ENCODE measurements at regions not wholly inside any gene's neighbourhood (a gene's known extent, or its start where the extent isn't known, plus 50 kb on each side); places are given as distances from the start of the nearest gene placed in this dataset.

DNA sequence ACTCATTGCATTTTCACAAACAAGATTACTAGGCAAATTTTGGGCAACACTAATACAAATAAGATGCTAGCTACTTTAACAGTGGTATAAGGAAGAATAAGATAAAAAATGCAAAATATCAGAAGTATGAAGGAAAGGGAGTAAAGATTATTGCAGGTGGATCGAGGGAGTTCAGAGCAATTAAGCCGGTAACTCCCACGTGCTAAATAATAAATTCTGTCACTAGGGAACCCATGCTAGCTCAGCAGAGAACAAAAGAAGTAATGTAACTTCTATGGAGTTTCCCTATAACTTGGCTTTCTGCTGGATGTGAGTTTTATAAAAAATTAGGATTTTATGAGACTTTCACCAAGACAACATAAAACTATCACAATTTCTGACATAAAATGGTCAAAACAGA lies 470.5 kb upstream of the RGS18 start:
- no peak overlapping the region for H3K4me3 ChIP-seq
- no peak overlapping the region for H3K4me2 ChIP-seq (ENCODE audit: insufficient read depth, low read length)
- no peak overlapping the region for H3K27ac ChIP-seq (ENCODE audit: extremely low read depth, low read depth, low read length)
- H3K36me3 ChIP-seq (ENCODE audit: control insufficient read depth, insufficient read depth, low read length) = no peaks in the 10 kb centered on the region
- no peak overlapping the region; the same call in 1 of the 2 replicates for H2AFZ ChIP-seq (ENCODE audit: low read depth, low read length)
- no peaks in the 10 kb centered on the region for H3K4me1 ChIP-seq (replicated peaks in 1 of 2; ENCODE audit: control insufficient read depth in 2 of 2, insufficient read depth in 2 of 2, low read length in 2 of 2)
- no TSS peak for BruUV-seq (replicated peaks)
- in situ Hi-C loops (cut with MboI) = no loop called here
- no peak overlapping the region for H3K9ac ChIP-seq (ENCODE audit: insufficient read depth in 1 of 2, low read depth in 2 of 2, low read length in 2 of 2)
- DNase-seq (ENCODE audit: extremely low read depth in 1 of 4, low spot score in 3 of 4) (no peak), FAIRE-seq (no peak), ATAC-seq (no peak)
- H3K9me1 ChIP-seq (ENCODE audit: control insufficient read depth, insufficient read depth, low read length) = no peaks in the 10 kb centered on the region
- ChIA-PET POLR2A (no interaction called here), CTCF (ENCODE audit: low intra/inter-chr PET ratio) (interaction anchor here (0.6 kb wide), 1 partner anchor 206 kb away, joined by 4 read pairs; no protein-coding TSS in a partner anchor)
- H3K27me3 ChIP-seq (ENCODE audit: control insufficient read depth in 2 of 2, insufficient read depth in 2 of 2, low read length in 2 of 2) = no peaks in the 10 kb centered on the region
- intact Hi-C loops (cut with micrococcal nuclease) = no loop called here
- no peaks in the 10 kb centered on the region for H4K20me1 ChIP-seq (replicated peaks; ENCODE audit: control insufficient read depth, insufficient read depth, low read length)
- TF ChIP-seq BACH1 (tag; IDR thresholded peaks at IDR 0.05) = no peak
- no peak for TF ChIP-seq SMARCA5 (IDR thresholded peaks at IDR 0.05)
- TF ChIP-seq ARID1B (IDR thresholded peaks at IDR 0.05) = no peak
- TF ChIP-seq, protein P1, sequence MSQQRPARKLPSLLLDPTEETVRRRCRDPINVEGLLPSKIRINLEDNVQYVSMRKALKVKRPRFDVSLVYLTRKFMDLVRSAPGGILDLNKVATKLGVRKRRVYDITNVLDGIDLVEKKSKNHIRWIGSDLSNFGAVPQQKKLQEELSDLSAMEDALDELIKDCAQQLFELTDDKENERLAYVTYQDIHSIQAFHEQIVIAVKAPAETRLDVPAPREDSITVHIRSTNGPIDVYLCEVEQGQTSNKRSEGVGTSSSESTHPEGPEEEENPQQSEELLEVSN (IDR thresholded peaks at IDR 0.05; ENCODE audit: borderline replicate concordance in 1 of 2, extremely low read depth in 1 of 2, insufficient read depth in 1 of 2, insufficient read length in 1 of 2, low read depth in 1 of 2, low read length in 1 of 2, poor library complexity in 1 of 2, severe bottlenecking in 1 of 2) = no peak
- no peak for TF ChIP-seq TEAD1 (CRISPR knock-in tag; IDR thresholded peaks at IDR 0.05)
- H3K79me2 ChIP-seq (ENCODE audit: control insufficient read depth, insufficient read depth, low read length) = no peaks in the 10 kb centered on the region
- 9% methylated on average over 3 of the region's 3 CpGs for WGBS (ENCODE audit: insufficient coverage, low coverage, missing lambda C conversion rate)
- H3K9me3 ChIP-seq (replicated peaks; ENCODE audit: control insufficient read depth, insufficient read depth, low read depth, low read length) = no peaks in the 10 kb centered on the region

DNA sequence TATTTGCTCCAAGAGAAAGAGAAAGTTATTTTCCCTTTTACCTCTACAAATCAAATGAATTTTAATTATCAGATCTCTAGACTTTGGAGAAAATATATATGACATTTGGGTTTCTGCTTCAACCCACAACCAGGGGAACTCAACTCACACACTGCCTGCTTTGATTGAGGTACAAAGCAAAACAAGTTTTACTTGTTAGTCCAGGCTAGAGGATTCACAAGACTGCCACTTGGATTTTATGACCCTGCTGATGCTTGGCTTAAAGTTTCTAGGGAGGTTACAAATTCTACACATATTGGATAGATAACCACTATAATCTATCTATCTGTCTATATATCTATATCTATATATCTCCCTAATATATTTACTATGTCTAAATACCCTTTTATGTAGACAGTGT lies 467.3 kb upstream of the RGS18 start:
- TF ChIP-seq, protein P2, sequence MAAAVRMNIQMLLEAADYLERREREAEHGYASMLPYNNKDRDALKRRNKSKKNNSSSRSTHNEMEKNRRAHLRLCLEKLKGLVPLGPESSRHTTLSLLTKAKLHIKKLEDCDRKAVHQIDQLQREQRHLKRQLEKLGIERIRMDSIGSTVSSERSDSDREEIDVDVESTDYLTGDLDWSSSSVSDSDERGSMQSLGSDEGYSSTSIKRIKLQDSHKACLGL (CRISPR knock-in tag; IDR thresholded peaks at IDR 0.05; ENCODE audit: borderline replicate concordance, poor library complexity, severe bottlenecking) = no peak
- TF ChIP-seq ZBTB17 (CRISPR knock-in tag; IDR thresholded peaks at IDR 0.05) (no peak), DLX4 (CRISPR knock-in tag; IDR thresholded peaks at IDR 0.05) (no peak)
- H3K4me1 ChIP-seq (replicated peaks in 1 of 2; ENCODE audit: control insufficient read depth in 2 of 2, insufficient read depth in 2 of 2, low read length in 2 of 2) = no peaks in the 10 kb centered on the region
- no peak overlapping the region for H3K9ac ChIP-seq (ENCODE audit: insufficient read depth in 1 of 2, low read depth in 2 of 2, low read length in 2 of 2)
- ATAC-seq = no peak
- ChIA-PET POLR2A (no interaction called here), CTCF (ENCODE audit: low intra/inter-chr PET ratio) (no interaction called here)
- intact Hi-C loops (cut with micrococcal nuclease) (no loop called here), in situ Hi-C loops (cut with MboI) (no loop called here)
- DNase-seq (ENCODE audit: extremely low read depth in 1 of 4, low spot score in 3 of 4) = no peak
- no peaks in the 10 kb centered on the region for H3K9me1 ChIP-seq (ENCODE audit: control insufficient read depth, insufficient read depth, low read length)
- H3K27ac ChIP-seq (ENCODE audit: extremely low read depth, low read depth, low read length) = no peak overlapping the region
- no TSS peak for BruUV-seq (replicated peaks)
- no peaks in the 10 kb centered on the region for H4K20me1 ChIP-seq (replicated peaks; ENCODE audit: control insufficient read depth, insufficient read depth, low read length)
- no peaks in the 10 kb centered on the region for H3K9me3 ChIP-seq (replicated peaks; ENCODE audit: control insufficient read depth, insufficient read depth, low read depth, low read length)
- no peaks in the 10 kb centered on the region for H3K36me3 ChIP-seq (ENCODE audit: control insufficient read depth, insufficient read depth, low read length)
- no peak overlapping the region for H2AFZ ChIP-seq (ENCODE audit: low read depth, low read length)
- H3K27me3 ChIP-seq (ENCODE audit: control insufficient read depth in 2 of 2, insufficient read depth in 2 of 2, low read length in 2 of 2) = no peaks in the 10 kb centered on the region
- no peaks in the 10 kb centered on the region for H3K79me2 ChIP-seq (ENCODE audit: control insufficient read depth, insufficient read depth, low read length)
- no peak for FAIRE-seq
- no peak overlapping the region for H3K4me2 ChIP-seq (ENCODE audit: insufficient read depth, low read length)
- no peak overlapping the region for H3K4me3 ChIP-seq
